HCT116 (cell line): ENCODE measurements at regions not wholly inside any gene's neighbourhood (a gene's known extent, or its start where the extent isn't known, plus 50 kb on each side); places are given as distances from the start of the nearest gene placed in this dataset.

ENCODE experiments used
- ATAC-seq: fragments of 200-7000 bp; cut with Tn5 transposase; 2 replicates; pipeline ENCODE4 v1.9.1; 2020; ENCODE audit warnings: mild to moderate bottlenecking, moderate library complexity
- BruUV-seq: library from RNA; stranded (reverse); fragments of 400-500 nt; replicated peaks from 2 replicates; lab custom pipeline; 2021; lab: Mats Ljungman, UMichigan
- CTCF ChIA-PET: fragments of 300-600 bp; sonication (Branson Sonifier 250); formaldehyde crosslinking; loops from one replicate; lab custom pipeline; 2021; ENCODE audit warnings: antibody characterized with exemption; lab: Charles Lee
- POLR2A ChIA-PET: fragments of 300-600, 350-600 bp; sonication (Branson Sonifier 250); formaldehyde crosslinking; loops from one replicate; lab custom pipeline; 2021; ENCODE audit warnings: antibody characterized with exemption; lab: Charles Lee
- RAD21 ChIA-PET, 2 experiments: fragments of 300-600 bp; sonication (Branson Sonifier 250); formaldehyde crosslinking; loops; one replicate each; lab custom pipeline; 2023; ENCODE audit warnings: low total read pairs in 2 of 2; ENCODE audit not compliant: uncharacterized antibody in 2 of 2, unreplicated experiment in 2 of 2, low non-redundant PET in 1 of 2; lab: Charles Lee
- DNase-seq: peaks from one replicate; pipeline ENCODE4 v3.0.0-alpha.2; 2010; ENCODE audit warnings: low read depth, low spot score
- H2AFZ ChIP-seq: fragments of 200-600 bp; shearing (Covaris generic), sonication (generic); 2 replicates; pipeline ENCODE4 v1.6.1; 2017; ENCODE audit warnings: low read depth, mixed run types, mixed read lengths, antibody characterized with exemption, low read length; ENCODE audit not compliant: poor library complexity, severe bottlenecking
- H3K27ac ChIP-seq: 2 replicates; pipeline ENCODE4 v1.5.1; 2012; ENCODE audit warnings: low read depth, low read length
- H3K27me3 ChIP-seq: fragments of 200-600 bp; sonication (generic); 2 replicates; pipeline ENCODE4 v1.6.1; 2016; ENCODE audit warnings: mixed run types, low read length, mixed read lengths; ENCODE audit not compliant: insufficient read depth
- H3K36me3 ChIP-seq, 2 experiments: fragments of 200-500 bp in 1 of 2; fragments of 200-600 bp in 1 of 2; sonication (Bioruptor generic) in 1 of 2; sonication (generic) in 1 of 2; 2 replicates each; pipeline versions ENCODE4 v1.5.1 to v1.6.1; 2014 to 2016; ENCODE audit warnings: low read length in 2 of 2, inconsistent platforms in 1 of 2, mixed read lengths in 1 of 2, mixed run types in 1 of 2; ENCODE audit not compliant: insufficient read depth in 2 of 2, control insufficient read depth in 1 of 2
- H3K4me1 ChIP-seq, 2 experiments: fragments of 200-600 bp in 1 of 2; sonication (generic) in 1 of 2; 2 replicates each; pipeline versions ENCODE4 v1.5.1 to v1.6.1; 2012 to 2017; ENCODE audit warnings: low read length in 2 of 2, inconsistent platforms in 1 of 2, mild to moderate bottlenecking in 1 of 2, mixed read lengths in 1 of 2, mixed run types in 1 of 2, moderate library complexity in 1 of 2; ENCODE audit not compliant: insufficient read depth in 2 of 2, control insufficient read depth in 1 of 2
- H3K4me2 ChIP-seq: fragments of 200-600 bp; sonication (generic); 2 replicates; pipeline ENCODE4 v1.6.1; 2017; ENCODE audit warnings: mixed run types, low read length, mixed read lengths
- H3K4me3 ChIP-seq, 2 experiments: fragments of 200-600 bp in 1 of 2; sonication (generic) in 1 of 2; replicated peaks in 1 of 2; 2 replicates each; pipeline ENCODE4 v1.5.1; 2011 to 2016; ENCODE audit warnings: low read length in 2 of 2, control low read depth in 1 of 2, low read depth in 1 of 2, mild to moderate bottlenecking in 1 of 2, mixed read lengths in 1 of 2, mixed run types in 1 of 2
- H3K79me2 ChIP-seq: fragments of 200-600 bp; sonication (generic); 2 replicates; pipeline ENCODE4 v1.6.1; 2017; ENCODE audit warnings: mild to moderate bottlenecking, mixed run types, low read length, moderate library complexity, mixed read lengths; ENCODE audit not compliant: insufficient read depth
- H3K9ac ChIP-seq: fragments of 200-600 bp; sonication (generic); 2 replicates; pipeline ENCODE4 v1.6.1; 2016; ENCODE audit warnings: low read length, mixed read lengths
- H3K9me2 ChIP-seq: fragments of 200-600 bp; sonication (generic), shearing (Covaris generic); 2 replicates; pipeline ENCODE4 v1.6.1; 2017; ENCODE audit warnings: mixed run types, mild to moderate bottlenecking, moderate library complexity; ENCODE audit not compliant: insufficient read depth
- H3K9me3 ChIP-seq, 2 experiments: fragments of 200-500 bp in 1 of 2; fragments of 200-600 bp in 1 of 2; sonication (Bioruptor generic) in 1 of 2; sonication (generic) in 1 of 2; 2 replicates each; pipeline ENCODE4 v1.6.1; 2014 to 2017; ENCODE audit warnings: low read length in 2 of 2, mixed read lengths in 2 of 2, inconsistent platforms in 1 of 2, low read depth in 1 of 2, mild to moderate bottlenecking in 1 of 2, mixed run types in 1 of 2, moderate library complexity in 1 of 2; ENCODE audit not compliant: control insufficient read depth in 1 of 2, insufficient read depth in 1 of 2
- H4K20me1 ChIP-seq: fragments of 200-600 bp; sonication (generic), shearing (Covaris generic); 2 replicates; pipeline ENCODE4 v1.6.1; 2017; ENCODE audit warnings: mixed run types, mild to moderate bottlenecking, moderate library complexity; ENCODE audit not compliant: insufficient read depth
- CBX3 ChIP-seq: IDR thresholded peaks from 2 replicates; pipeline ENCODE4 v1.6.1; 2012; ENCODE audit warnings: low read depth
- CTCF ChIP-seq, 3 experiments: fragments of 200-600 bp in 1 of 3; sonication (generic) in 1 of 3; IDR thresholded peaks in 2 of 3; conservative IDR thresholded peaks in 1 of 3; 2 replicates each; pipeline ENCODE4 v1.5.1; 2012 to 2017; ENCODE audit warnings: low read depth in 2 of 3, low read length in 2 of 3, antibody characterized with exemption in 1 of 3, borderline replicate concordance in 1 of 3, control low read depth in 1 of 3, mild to moderate bottlenecking in 1 of 3, mixed read lengths in 1 of 3, mixed run types in 1 of 3, moderate library complexity in 1 of 3; ENCODE audit not compliant: insufficient read depth in 1 of 3
- EZH2phosphoT487 ChIP-seq: fragments of 200-600 bp; IDR thresholded peaks from 2 replicates; pipeline ENCODE4 v1.6.1; 2018; ENCODE audit warnings: antibody characterized with exemption, borderline replicate concordance
- POLR2A ChIP-seq: IDR thresholded peaks from 2 replicates; pipeline ENCODE4 v1.7.0; 2011; ENCODE audit warnings: borderline replicate concordance; ENCODE audit not compliant: insufficient read depth, insufficient read length; ENCODE audit errors: extremely low read depth
- RAD21 ChIP-seq: IDR thresholded peaks from 2 replicates; pipeline ENCODE4 v1.6.1; 2012; ENCODE audit warnings: low read depth, mild to moderate bottlenecking
- REST ChIP-seq: IDR thresholded peaks from 2 replicates; pipeline ENCODE4 v1.6.1; 2012; ENCODE audit warnings: low read depth
- SIN3A ChIP-seq: IDR thresholded peaks from 2 replicates; pipeline ENCODE4 v1.6.1; 2012; ENCODE audit warnings: low read depth
- ZFX ChIP-seq: fragments of 450-650 bp; IDR thresholded peaks from 2 replicates; pipeline ENCODE4 v1.6.1; 2017
- ZNF274 ChIP-seq: fragments of 200-500 bp; sonication (Bioruptor generic); IDR thresholded peaks from 2 replicates; pipeline ENCODE4 v1.6.1; 2014; ENCODE audit warnings: mild to moderate bottlenecking, low read depth, low read length, inconsistent platforms
- intact Hi-C: fragments of 100-400 bp; cut with micrococcal nuclease; formaldehyde crosslinking; loops from 2 replicates; pipeline ENCODE4 v1.10.0; 2022
- TF ChIP-seq, protein P1 (sequence below): IDR thresholded peaks from 2 replicates; pipeline ENCODE4 v1.6.1; 2012

DNA sequence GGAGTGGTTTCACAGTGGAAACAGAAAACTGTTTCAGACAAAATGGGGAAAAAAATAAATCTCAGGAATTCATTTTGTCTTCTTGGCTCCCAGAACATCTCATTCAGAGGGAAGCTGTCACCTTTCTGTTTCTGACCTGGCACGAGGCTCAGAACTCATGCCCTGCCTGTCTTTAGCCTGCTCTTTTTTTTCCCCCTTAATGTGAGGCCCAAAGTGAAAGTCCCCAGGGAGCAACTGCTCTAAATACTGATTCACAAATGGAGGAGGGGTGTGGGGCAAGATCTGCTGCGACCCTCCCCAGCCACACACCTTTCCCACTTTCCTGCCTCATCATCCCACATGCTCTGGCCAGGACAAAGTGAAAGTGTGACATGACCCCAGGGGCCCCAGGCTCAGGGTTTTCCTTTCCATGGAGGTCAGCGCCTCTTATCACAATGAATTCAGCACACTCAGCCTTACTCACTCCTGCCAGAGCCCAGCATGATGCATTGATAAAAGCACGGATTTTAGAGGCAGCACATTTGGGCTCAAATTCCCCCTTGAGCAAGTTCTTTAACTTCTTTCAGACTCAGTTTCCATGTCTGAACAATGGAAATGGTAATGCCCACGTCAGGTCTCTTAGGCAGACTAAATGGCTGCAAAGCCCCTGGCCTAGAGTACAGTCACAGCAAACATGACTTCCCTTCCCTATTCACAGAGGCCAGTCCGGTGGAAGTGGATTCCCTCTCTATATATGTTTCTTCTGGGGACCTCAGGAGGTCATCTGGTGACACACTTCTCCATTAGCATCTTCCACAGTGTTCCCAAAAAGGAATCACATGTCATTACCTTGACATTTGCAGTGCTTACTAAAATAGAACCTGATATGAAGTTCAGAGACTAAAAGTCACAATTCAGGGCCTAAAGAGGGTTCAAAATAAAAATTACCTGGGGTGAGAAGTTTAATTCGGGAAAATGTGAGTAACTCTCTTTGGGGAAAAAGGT is 55.3 kb upstream of the TMEM163 start:
- intact Hi-C loops: loop anchor here (10.0 kb wide), 1 partner anchor 309 kb away; no protein-coding TSS in a partner anchor
- DNase-seq (no peak), ATAC-seq (no peak)
- H3K9me2 ChIP-seq: no peaks in the 10 kb centered on the region
- no peaks in the 10 kb centered on the region for H3K79me2 ChIP-seq
- ChIA-PET RAD21 (no interaction called here), POLR2A (no interaction called here), CTCF (no interaction called here)
- H3K4me3 ChIP-seq: no peak overlapping the region
- no peak overlapping the region for H3K9ac ChIP-seq
- peaks cover 0 to 15% of the 10 kb centered on the region in 2 experiments; a peak in 1 of 4 replicates for H3K4me1 ChIP-seq
- H3K27ac ChIP-seq: no peak overlapping the region
- H4K20me1 ChIP-seq: no peaks in the 10 kb centered on the region
- H3K27me3 ChIP-seq: no peaks in the 10 kb centered on the region
- H3K4me2 ChIP-seq: no peak overlapping the region
- H3K9me3 ChIP-seq: no peaks in the 10 kb centered on the region
- TF ChIP-seq CTCF (IDR thresholded peaks at IDR 0.05 in 2 of 3, conservative IDR thresholded peaks at IDR 0.05 in 1 of 3; ENCODE audit: borderline replicate concordance in 1 of 3, insufficient read depth in 1 of 3, low read depth in 2 of 3, low read length in 2 of 3) (no peak), ZFX (no peak), REST (no peak), EZH2phosphoT487 (no peak), RAD21 (no peak), SIN3A (no peak), CBX3 (no peak), POLR2A (no peak), ZNF274 (no peak)
- TF ChIP-seq, protein P1, sequence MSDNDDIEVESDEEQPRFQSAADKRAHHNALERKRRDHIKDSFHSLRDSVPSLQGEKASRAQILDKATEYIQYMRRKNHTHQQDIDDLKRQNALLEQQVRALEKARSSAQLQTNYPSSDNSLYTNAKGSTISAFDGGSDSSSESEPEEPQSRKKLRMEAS: no peak
- no peak overlapping the region for H2AFZ ChIP-seq
- BruUV-seq: no TSS peak
- H3K36me3 ChIP-seq: no peaks in the 10 kb centered on the region
